SIG-M5 treated with dmso at 0.1 percent for 504 hours (cell line): ENCODE measurements at regions not wholly inside any gene's neighbourhood (a gene's known extent, or its start where the extent isn't known, plus 50 kb on each side); places are given as distances from the start of the nearest gene placed in this dataset.

Experiments
- DNase-seq: peaks from one replicate; lab custom pipeline; 2025; ENCODE audit not compliant: unreplicated experiment; lab: John Stamatoyannopoulos, UW

GRCh38 chr15:72836676-72837330 is 53.2 kb upstream of the ADPGK start:
- no peak for DNase-seq

DNA sequence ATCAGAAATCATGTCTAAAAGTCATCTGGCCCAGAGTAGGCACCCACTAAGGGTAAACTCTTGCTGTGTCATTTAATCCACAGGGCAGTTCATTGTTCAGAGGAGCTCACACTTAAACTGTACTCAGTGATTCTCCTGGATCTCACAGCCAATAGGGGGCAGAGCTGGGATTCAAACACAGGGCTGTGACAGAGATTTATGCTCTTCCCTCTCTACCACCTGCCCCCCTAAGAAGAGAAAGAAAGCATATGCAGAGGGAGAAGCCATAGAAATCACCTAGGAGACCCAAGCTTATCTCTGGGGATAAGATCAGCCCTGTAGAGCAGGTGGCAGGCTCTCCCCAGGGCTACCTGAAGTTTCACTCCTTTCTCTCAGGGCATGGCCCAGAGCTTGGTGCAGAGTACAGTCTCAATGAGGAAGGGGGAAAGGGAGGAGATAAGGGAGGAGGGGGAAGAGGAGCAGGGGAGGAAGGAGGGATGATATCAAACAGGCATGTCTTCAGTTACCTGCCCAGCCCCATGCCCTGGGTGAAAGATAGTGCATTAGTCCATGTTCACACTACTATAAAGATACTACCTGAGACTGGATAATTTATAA is 51.8 kb upstream of the ADPGK start:
- DNase-seq: no peak

GRCh38 chr15:72833561-72833960 is 50.0 kb upstream of the ADPGK start:
- DNase-seq: no peak
